ENCODE measurements at regions not wholly inside any gene's neighbourhood (a gene's known extent, or its start where the extent isn't known, plus 50 kb on each side); places are given as distances from the start of the nearest gene placed in this dataset.

- DNase-seq, result peak; percentile 6
Measured at GRCh38 chr10:47053081-47053798, 142.0 kb downstream of the PTPN20 start.

GRCh38 chr10:47054974-47055373 lies 143.7 kb downstream of the PTPN20 start:
- DNase-seq, result peak; percentile 10

- DNase-seq, result peak; percentile 4
Measured at GRCh38 chr10:47055386-47056246, 144.4 kb downstream of the PTPN20 start.

- DNase-seq, result peak; percentile 12
Measured at GRCh38 chr10:47056247-47056510, 145.0 kb downstream of the PTPN20 start.

- peak; percentile 7 for DNase-seq
Measured at GRCh38 chr10:47057471-47057870, 146.2 kb downstream of the PTPN20 start.

- peak; percentile 1 for DNase-seq
Measured at GRCh38 chr10:47058032-47058702, 146.9 kb downstream of the PTPN20 start.

- DNase-seq, result peak; percentile 4
Measured at GRCh38 chr10:47058961-47059391, 147.7 kb downstream of the PTPN20 start.

- peak; percentile 5 for DNase-seq
Measured at GRCh38 chr10:47059606-47060311, 148.5 kb downstream of the PTPN20 start.

GRCh38 chr10:47060356-47060755 lies 149.1 kb downstream of the PTPN20 start:
- no peak for DNase-seq

GRCh38 chr10:47060993-47061500 lies 149.8 kb downstream of the PTPN20 start:
- peak; percentile 6 for DNase-seq

GRCh38 chr10:47061776-47062175 lies 150.5 kb downstream of the PTPN20 start:
- no peak for DNase-seq

- DNase-seq, result no peak
Measured at GRCh38 chr10:47062441-47063200, 151.4 kb downstream of the PTPN20 start.

GRCh38 chr10:47063858-47064257 lies 152.6 kb downstream of the PTPN20 start:
- no peak for DNase-seq

GRCh38 chr10:47065903-47066302 lies 154.7 kb downstream of the PTPN20 start:
- no peak for DNase-seq

GRCh38 chr10:47067949-47068940 lies 157.0 kb downstream of the PTPN20 start:
- no peak for DNase-seq

GRCh38 chr10:47070541-47070940 lies 159.3 kb downstream of the PTPN20 start:
- no peak for DNase-seq

GRCh38 chr10:47071891-47072290 lies 160.7 kb downstream of the PTPN20 start:
- no peak for DNase-seq

GRCh38 chr10:47073967-47074366 lies 162.7 kb downstream of the PTPN20 start:
- no peak for DNase-seq

- no peak for DNase-seq
Measured at GRCh38 chr10:47076949-47077361, 165.7 kb downstream of the PTPN20 start.

GRCh38 chr10:47077386-47077785 lies 166.2 kb downstream of the PTPN20 start:
- DNase-seq, result no peak

GRCh38 chr10:47077941-47078340 lies 166.7 kb downstream of the PTPN20 start:
- DNase-seq, result no peak
